GM12874 (cell line): ENCODE measurements at regions not wholly inside any gene's neighbourhood (a gene's known extent, or its start where the extent isn't known, plus 50 kb on each side); places are given as distances from the start of the nearest gene placed in this dataset.

Source experiments
- CTCF ChIP-seq: IDR thresholded peaks from 2 replicates; pipeline ENCODE4 v1.5.1; 2011; ENCODE audit warnings: low read depth, mild to moderate bottlenecking, control low read depth, low read length, moderate library complexity; ENCODE audit not compliant: insufficient read depth

GRCh38 chr11:127521413-127521812 is 520.8 kb upstream of the KIRREL3 start:
- TF ChIP-seq CTCF = no peak

- TF ChIP-seq CTCF = no peak
Measured at GRCh38 chr11:127507851-127508250, 507.3 kb upstream of the KIRREL3 start.

GRCh38 chr11:127506647-127507046 is 506.1 kb upstream of the KIRREL3 start:
- no peak for TF ChIP-seq CTCF

GRCh38 chr11:127506126-127506525 is 505.6 kb upstream of the KIRREL3 start:
- no peak for TF ChIP-seq CTCF

- TF ChIP-seq CTCF = no peak
Measured at GRCh38 chr11:127496165-127496564, 495.6 kb upstream of the KIRREL3 start.

- peak; percentile 35; the same call in 1 of the 2 replicates for TF ChIP-seq CTCF
Measured at GRCh38 chr11:127493330-127494022, 492.9 kb upstream of the KIRREL3 start.

- no peak for TF ChIP-seq CTCF
Measured at GRCh38 chr11:127492029-127492428, 491.5 kb upstream of the KIRREL3 start.
